Heart left ventricle (tissue), 13 donors: ENCODE measurements at regions not wholly inside any gene's neighbourhood (a gene's known extent, or its start where the extent isn't known, plus 50 kb on each side); places are given as distances from the start of the nearest gene placed in this dataset.

ENCODE experiments used
- CTCF ChIP-seq, 12 donors: fragments of 200-600 bp; sonication (generic) in 4 of 12; IDR thresholded peaks; one replicate each; pipeline versions ENCODE4 v1.5.0 to v1.8.0; 2018 to 2022; ENCODE audit warnings: antibody characterized with exemption in 12 of 12, mild to moderate bottlenecking in 5 of 12
- POLR2A ChIP-seq, 2 donors: fragments of 450-650 bp; IDR thresholded peaks; one replicate each; pipeline ENCODE4 v1.6.1; 2017; ENCODE audit warnings: antibody characterized with exemption in 2 of 2, mild to moderate bottlenecking in 2 of 2, moderate library complexity in 2 of 2
- donor health status: ischemic (EF 13 %, LVEDD 7.1; RV severe dilation, severe dysfunction).
- donor health status: DM: no; HTN: yes; CAD: no.
- donor health status: DM: no; HTN: no; CAD: no.
- donor health status: ischemic (EF 25% LVEDD 6.9; RV normal size, moderate dysfunction).
- donor health status: ischemic (EF 25% LVEDD 5.7; RV mildly dilated, moderate dysfunction).
- donor health status: ischemic (EF 35%, LVEDD 5.7; RV mildly dilated, moderate dysfunction).
- donor health status: nonischemic (EF 11% LVEDD 7.7; RV severe dilation, severe dysfunction).
- donor health status: DM: yes; HTN: yes; CAD: no.
- donor health status: PGD.
- donor health status: ischemic (EF 29% LVEDD 5.4; RV normal size, mild dysfunction).
- donor health status: nonischemic (EF 23%, LVEDD 6.1; RV moderate dilation, normal function).

GRCh38 chr1:24261977-24262376 lies 57.2 kb upstream of the GRHL3 start:
- TF ChIP-seq CTCF (IDR thresholded peaks at IDR 0.05) (no peak), POLR2A (IDR thresholded peaks at IDR 0.05) (no peak)
